Femur (tissue), 1 donor: ENCODE measurements at regions not wholly inside any gene's neighbourhood (a gene's known extent, or its start where the extent isn't known, plus 50 kb on each side); places are given as distances from the start of the nearest gene placed in this dataset.
"Not testable (repeated sequence)": the region's sequence is repeated elsewhere in the genome, so short reads cannot be mapped to it uniquely, and the experiment has no call there.

Experiments
- DNase-seq: peaks from one replicate; pipeline ENCODE4 v3.0.0-alpha.2; 2017

DNA sequence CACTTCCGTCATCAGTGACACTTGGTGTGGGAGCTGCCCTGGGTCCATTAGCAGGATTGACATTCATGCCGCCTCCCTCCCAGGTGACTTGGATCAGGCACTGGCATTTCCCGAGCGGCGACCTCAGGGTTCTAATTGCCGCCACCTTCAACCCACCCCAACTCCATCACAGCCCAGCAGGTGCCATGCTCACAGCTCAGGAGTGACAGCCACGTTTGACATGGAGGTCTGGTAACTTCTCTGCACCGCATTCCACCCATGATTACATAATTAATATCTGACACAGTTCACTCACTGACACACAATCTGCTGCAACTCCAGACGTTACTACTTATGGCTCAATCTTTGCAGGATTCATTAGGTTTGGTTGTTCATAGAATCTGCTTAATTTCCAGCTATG, 450.9 kb upstream of the MYT1L start:
- no peak for DNase-seq

DNA sequence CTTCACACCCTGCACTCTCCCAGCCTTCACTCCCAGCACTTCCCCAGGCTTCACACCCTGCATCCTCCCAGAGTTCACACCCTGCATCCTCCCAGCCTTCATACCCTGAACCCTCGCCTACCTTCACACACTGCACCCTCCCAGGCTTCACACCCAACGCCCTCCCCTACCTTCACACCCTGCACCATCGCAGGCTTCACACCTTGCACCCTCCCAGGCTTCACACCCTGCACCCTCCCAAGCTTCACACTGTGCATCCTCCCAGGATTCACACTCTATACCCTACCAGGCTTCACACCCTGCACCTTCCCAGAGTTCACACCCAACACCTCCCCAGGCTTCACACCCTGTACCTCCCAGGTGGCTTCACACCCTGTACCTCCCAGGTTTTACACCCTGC, 448.7 kb upstream of the MYT1L start:
- DNase-seq = no peak

DNA sequence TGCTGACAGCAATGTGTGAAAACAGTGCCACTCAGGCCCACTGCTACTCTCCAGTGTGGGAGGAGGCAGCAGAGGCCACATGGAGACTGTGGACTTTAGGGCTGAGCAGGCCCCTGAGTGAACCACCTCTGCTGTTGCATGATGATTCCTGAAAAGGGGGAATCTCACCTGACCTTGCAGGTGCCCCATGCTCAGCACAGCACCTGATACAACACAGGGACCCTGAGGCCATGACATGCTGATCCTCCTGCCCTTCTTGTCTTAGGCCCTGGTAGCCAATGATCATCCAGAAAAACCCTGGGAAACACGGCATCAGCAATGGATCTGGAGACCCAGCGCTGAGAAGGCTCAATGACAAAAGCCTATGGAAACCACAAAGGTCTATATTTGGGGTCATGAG, 446.8 kb upstream of the MYT1L start:
- DNase-seq = no peak

DNA sequence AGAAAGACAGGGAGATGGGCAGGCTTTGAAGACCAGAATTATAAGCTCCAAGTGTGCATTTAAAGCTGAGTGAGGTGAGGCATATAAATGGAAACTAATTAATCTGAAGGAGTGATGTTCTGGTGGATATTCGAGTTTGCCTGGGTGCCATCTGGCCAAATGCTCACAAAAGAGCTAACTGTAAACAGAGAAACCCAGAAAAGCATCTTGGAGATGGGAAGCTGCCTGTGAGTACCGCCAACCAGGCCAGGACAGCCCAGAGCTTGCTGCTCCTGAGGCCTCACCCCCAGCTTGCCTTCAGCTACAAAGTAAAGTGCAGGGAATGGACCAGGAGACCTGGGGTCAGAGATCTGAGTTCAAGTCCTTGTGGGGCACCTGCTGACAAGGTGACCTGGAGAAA, 446.1 kb upstream of the MYT1L start:
- DNase-seq = no peak

DNA sequence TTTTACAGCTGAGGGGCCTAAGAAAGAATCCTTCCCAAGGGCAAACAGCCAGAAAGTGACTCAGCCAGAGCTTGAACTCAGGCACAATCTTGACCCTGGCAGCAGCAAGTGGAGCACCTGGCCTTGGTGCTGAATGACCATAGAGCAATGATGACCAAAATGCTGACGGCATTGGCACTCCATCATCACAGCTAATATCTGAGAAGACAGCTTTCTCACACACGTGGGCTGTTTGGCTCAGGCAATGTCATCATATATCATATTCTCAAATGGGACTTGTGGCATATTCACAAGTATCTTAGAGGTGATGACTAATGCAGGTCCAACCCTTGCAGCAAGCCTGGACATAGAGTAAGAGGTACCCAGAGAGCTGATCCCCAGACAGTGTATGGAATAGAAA, 443.9 kb upstream of the MYT1L start:
- DNase-seq = no peak

DNA sequence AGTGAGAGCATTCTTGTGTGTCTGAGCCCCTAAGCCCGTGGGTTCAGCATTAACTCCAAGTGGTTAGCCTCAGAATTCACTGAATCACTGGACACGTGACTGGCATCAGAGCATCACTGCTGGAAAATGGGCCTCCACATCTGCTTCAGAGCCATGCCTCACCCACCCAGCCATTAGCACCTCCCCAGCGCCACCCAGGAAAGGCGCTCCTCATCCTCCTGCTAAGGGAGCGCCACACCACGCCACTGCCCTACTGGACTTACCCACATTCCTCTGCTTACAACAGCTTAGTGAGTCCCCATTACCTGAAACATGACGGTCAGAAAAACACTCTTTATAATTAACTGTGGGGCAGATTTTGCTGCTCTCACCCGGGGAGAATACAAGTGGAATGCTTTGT, 442.6 kb upstream of the MYT1L start:
- no peak for DNase-seq

DNA sequence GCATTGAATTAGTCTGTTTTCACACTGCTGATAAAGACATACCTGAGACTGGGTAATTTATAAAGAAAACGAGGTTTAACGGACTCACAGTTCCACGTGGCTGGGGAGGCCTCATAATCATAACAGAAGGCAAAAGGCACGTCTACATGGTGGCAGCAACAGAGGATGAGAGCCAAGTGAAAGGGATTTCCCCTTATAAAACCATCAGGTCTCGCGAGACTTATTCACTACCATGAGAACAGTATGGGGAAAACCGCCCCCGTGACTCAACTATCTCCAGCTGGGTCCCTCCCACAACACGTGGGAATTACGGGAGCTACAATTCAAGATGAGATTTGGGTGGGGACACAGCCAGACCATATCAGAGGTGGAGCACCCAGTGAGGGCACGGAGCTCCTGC, 442.0 kb upstream of the MYT1L start:
- DNase-seq = not testable (repeated sequence)

DNA sequence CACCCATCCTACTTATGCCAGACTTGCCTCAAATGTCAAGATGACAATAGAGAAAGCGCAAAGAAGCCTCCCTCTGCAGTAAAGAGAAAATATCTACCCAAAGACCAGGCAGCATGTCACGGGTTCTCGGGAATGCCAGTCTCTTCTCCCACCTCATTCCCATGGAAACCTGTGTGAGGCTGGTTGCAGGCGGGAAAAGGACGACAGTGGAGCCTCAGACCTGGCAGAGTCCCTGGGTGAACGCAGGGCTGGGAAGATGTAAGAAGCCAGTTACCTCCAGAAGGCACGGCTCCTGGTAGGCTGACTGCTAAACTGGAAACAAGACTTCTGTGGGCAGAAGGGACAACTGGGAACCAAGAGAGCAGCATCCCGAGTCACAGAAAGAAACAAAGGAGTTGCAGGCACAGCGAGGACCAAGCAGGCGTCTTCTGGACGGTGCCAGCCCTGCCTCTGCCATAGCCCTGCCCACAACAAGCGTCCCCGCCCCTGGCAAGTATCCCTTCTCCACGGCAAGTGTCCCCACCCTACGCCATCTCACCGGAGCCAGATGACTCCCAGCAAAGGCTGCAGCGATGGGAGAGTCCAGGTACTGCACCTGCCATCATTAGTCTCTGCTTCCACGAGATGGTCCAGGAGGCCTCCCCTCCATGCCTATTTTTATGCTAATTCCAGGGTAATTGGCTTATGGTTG, 440.8 kb upstream of the MYT1L start:
- no peak for DNase-seq

DNA sequence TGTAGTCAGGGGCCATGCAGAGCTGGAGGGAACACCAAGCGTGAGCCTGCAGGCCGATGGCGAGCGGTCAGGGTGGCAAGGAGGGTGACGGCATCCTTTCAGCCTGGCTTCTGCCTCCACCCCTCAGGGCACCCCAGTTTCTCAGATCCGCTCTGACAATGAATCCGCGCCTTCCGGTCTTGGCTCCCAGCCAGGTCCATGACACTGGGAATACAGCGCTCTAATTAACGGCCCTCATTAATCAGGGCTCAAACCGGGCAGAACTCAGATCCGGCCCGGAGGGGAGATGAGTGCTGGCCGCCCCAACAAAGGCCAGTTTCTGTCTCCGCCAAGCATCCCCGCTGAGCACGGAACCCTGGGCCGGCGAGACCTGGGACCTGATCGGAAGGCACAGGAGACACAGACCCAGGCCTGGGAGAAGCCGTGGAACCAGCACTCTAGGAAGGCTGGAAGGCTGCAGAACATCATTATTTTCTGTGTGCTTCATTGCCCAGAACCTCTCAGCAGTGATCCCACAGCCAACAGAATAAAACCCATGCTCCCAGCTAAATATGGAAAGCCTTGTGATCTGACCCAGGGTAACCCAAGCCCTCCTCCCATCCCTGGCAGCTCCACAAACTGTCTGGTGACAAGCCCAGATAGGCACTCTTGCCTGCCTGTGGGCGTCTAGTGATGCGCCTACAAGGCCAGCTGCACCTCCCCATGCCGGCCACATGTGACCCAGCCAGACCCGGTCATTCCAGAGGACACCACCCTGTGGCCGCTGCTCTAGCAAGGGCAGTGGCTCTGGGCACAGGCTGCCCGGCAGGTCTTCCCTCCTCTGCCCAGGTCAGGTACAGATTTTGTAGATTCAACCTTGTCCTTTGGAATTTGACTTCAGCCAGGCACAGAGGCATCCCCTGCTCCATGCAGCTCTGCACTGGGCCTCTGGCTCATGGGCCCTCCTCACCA, 438.7 kb upstream of the MYT1L start:
- peak; percentile 43 for DNase-seq

DNA sequence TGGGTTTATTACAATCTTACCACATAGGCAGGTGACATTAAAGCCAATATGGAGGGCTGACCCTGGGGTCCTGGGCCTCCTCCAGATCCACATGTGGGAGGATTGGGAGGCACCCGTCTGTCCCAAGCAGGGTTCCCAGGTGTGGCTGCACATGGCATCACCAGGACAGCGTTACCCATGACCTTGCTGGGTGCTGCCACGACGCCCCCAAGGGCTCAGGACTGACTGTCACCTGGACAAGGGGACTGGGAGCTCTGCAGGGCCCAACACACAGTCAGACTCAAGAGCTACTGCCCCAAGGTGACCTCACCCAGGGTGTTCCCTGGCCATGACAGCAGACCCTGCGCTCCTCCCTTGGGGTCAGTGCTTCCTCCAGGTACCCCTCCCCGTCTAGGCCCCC, 437.4 kb upstream of the MYT1L start:
- DNase-seq = no peak

DNA sequence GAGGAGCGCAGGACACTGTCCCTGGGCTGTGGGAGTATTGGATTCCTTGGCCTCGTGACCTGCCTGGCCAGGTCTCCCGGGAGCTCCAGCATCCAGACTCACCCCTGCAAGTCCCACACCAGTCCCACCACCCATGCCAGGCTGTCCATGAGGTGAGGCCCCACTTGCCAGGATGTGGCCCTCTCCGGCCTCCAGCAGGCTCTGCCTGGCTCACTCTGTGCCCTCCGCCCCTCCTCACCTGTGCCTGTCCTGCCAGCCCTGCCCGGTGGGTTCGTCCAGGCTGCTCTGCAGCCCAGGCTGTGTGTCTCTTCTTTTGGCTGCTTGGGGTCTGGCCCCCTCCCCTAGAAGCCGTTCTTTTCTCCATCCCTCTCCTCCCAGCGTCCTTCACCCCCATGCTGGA, 436.8 kb upstream of the MYT1L start:
- no peak for DNase-seq

DNA sequence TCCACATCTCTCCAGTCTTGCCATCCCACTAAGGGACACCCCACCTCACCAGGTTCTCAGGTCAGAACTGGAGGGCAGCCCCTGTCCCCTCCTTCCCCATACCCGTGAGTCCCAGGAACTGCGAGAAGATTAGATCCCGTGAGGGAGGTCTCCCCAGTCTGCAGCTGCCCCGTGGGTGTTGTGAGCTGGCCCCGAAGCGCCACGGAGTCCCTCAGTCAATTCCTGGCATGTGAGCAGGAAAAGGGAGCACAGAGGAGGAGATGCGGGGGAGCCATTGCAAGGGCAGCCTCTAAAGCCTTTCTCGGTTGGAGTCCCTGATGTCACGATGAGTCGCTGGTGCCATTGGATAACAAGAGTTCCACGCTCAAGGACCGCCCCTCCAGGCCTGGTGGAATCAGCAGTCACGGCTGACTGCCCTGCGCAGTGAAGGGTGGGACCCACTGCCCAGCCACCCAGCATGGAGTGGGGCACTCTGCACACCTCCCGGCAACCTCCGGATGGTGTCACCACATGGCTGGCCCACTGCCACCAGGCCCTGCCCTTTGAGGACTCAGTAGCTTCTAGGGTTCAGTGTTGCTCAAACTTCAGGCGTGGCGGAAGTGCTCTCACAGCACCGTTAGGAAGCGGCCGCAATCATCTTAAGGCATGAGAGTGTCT, 434.9 kb upstream of the MYT1L start:
- no peak for DNase-seq

DNA sequence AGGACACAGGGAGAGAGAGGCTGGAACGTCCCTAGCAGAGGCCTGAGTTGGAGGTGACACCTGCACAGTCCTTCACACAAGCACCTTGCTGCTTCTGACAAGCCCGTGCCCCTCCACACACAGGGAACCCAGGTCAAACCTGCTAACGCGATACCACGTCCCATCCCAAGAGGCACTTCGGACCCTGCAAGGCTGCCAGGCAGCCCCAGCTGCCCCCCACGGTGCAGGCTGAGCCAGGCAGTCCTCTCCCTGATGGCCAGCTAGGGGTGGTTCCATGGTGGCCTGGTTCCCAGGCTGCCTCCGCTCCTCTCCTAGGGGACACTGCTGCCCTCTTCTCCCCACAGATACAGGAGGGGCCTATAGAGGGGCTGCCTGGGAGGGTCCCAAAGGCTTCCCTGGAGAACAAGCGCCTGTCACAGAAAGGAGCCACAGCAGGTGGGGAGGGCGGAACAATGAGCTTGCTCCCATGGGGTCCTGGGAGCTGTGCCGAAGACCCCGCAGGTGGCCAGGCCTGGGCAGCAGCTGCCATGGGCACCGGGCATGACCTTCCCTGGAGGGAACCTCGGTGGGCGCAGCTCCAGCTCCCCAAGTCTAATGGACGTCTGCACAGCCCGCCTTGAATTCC, 434.2 kb upstream of the MYT1L start:
- no peak for DNase-seq

DNA sequence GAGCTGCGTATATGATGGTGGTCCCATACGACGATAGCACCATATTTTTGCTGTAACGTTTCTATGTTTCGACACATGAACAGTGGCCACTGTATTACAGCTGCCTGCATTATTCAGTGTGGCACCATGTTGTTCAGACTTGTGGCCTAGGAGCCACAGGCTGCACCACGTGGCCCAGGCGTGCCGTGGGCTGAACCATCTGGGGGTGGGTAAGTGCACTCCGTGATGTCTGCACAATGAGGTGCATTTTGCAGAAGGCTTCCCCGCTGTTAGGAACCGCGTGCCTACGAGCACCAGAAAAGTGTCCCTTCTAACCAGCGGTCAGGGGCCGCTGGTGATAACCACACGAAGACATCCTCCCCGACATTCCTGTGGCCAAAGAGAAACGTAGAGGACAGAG, 433.7 kb upstream of the MYT1L start:
- DNase-seq = no peak

DNA sequence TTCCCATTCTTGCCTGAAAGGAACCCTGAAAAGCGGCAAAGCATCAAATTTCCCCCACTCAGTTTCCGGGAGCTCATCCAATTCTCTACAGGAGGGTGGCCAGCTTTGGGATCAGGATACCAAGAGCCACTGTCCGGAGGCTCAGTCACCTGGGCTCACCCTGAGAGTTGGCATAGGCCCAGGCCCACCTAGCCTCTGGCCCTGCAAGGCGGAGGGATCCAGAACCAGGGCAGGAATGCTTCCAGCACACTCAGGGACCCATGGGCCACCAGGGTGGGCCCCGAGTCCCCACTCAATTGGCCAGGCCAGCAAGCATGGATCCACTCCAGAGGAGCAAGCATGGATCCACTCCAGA, 432.9 kb upstream of the MYT1L start:
- DNase-seq = peak; percentile 41

DNA sequence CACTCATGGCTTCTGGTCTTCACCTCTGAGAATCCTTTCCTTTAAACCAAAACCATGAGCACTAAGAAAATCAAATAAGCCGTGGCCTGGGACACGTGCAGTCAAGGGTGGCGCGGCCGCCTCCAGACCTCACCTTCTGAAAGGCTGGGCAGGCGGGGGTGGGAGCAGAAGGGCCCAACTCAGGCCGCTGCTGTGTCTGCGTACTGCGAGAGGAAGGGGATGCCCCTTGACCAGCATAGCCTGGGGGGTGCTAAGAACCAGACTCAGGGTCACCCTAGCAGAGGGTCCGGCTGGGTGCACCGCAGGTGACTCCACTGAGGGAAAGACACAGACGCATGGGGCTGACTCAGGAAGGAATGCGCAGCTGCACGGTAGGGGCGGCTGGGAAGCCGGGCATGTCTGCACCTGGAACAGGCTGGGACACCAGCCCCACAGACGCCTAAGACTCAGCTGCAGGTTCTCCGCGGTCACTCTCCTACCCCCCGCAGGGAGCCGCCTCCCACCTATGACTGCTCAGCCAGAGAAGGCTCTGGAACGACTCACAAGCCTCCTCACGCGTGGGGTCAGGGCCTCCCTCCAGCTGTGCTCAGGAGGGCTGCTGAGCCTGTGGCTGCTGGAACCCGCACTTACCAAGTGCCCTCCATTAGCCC, 432.4 kb upstream of the MYT1L start:
- DNase-seq = peak; percentile 27

DNA sequence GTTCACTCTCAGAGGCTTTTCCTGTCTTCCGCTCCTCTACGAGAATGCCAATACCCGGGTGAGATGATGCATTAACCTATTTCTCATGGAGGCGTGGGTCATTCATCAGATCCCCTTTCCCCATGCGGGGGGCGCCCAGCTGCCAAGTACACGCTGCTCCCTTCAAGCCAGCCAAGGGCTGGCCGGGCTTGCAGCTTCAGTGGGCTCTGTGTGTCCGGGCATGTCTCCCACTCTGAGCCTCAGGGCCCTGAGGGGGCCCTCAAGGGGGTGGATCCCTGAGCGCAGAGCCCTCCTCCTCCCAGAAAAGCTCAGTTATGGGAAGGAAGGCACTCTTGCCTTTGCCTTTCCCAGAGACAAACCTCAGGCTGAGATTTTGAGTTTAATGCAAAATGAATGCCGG, 431.8 kb upstream of the MYT1L start:
- peak; percentile 47 for DNase-seq

DNA sequence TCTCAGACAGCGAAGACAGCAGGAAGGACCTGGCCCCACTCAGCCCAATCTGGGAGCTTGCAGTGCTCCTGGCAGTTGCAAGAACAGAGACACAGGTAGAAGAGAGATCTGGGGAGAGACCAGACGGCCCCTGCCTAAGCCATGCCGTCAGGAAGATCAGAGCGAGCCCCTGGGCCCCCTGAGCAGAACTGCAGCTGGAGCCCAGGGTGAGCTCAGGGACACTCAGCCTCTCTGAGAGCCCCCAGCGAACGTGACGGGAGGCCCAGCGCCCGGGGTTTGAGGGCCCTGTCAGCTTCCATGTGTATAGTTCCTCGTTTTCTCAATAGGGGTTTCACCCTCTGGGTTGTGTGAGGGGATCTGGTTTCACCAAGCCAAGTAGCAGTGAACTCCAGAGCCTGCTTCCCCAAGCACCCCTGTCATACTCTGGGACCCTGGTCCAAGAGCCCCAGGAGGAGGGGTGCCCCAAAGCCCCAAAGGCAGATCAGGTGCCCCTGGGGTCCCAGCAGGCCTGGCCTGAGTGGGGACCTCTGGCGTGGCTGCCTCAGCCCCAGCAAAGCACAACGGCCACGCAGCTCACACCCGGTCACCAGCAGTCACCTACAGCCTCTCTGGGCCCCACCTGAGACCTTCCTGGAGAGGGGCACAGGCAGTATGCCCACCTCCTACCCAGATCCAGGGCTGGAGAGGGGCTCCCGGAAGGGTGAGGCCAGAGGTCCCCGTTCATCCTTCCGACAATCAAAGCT, 431.3 kb upstream of the MYT1L start:
- DNase-seq = no peak

DNA sequence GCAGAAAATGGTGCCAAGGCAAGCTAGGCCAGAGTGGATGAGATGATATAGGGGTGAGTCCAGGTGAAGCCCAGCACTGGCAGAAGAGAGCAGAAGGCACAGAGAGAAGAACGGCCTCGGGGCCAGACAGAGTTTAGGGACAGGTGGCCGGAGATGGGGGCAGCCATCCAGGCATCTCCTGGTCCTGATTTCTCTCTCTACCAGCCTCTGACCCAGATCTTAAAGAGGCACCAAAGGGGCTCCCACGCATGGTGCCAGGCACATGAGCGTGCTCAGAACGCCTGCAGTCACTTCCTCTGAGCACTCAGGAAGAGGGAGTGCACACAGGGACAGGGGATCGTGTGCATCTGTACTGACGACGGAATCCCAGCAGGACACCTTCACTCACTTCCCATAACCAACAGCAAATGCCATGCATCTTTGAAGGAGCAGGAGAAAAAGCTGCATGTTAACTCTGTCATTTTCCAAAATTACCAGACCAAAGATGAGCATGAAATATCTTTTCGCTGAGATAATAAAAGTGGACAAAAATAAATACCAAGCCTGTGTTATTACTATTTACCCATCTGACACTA, 427.8 kb upstream of the MYT1L start:
- no peak for DNase-seq

DNA sequence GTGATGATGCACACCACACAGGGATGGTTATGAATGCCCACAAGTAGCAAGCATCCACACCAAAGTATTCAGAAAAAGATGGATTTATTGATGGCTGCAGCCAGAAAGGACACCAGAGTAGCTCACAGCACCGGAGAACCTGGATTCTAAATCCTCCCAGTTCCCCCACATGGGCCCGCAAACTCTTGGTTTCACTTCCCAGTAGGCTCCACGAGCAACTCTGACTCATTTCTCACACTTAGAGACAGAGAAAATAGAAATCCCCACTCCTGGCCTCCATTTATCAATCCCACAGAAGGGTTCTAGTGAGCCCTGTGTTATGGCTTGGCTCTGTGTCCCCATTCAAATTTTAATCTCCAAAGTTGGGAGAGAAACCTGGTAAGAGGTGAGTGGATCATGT, 426.7 kb upstream of the MYT1L start:
- no peak for DNase-seq

DNA sequence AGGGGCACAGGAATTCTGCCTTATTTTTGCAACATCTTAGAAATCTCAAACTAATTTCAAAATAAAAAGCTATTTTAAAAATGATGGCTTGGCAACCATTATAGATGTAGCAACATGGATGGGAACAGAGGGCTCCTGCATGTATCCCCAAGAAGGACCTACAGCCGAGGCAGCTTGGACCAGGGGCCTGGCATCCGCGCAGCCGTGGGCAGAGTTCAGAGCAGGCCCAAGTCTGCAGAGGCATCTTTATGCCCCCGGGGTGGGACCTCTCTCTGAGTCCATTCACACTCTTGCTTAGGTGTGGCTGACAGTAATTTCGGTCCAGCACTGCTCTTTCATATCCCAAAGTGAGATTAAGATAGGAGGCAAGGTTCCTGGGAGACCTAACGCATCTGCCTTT, 425.8 kb upstream of the MYT1L start:
- DNase-seq = no peak

DNA sequence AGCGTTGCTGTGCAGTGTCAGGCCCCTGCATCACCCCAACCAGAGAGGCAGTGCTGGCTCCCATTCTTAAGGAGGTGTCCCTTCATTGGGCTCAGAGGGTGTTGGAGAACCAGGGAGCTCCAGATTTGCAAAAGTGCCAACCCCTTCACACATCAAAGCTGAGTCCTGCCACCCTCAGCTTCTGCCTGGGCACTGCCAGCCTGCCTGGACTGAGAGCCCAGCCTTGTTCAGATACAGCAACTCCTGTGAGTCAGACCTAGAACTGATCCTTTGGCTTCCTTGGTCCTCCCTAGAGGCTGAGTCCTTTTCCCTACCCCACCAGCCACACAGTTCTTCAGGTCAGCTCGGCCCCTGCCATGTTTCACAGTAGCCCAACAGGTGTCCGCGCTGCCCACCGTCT, 424.9 kb upstream of the MYT1L start:
- no peak for DNase-seq
